ENCODE measurements at regions not wholly inside any gene's neighbourhood (a gene's known extent, or its start where the extent isn't known, plus 50 kb on each side); places are given as distances from the start of the nearest gene placed in this dataset.

DNA sequence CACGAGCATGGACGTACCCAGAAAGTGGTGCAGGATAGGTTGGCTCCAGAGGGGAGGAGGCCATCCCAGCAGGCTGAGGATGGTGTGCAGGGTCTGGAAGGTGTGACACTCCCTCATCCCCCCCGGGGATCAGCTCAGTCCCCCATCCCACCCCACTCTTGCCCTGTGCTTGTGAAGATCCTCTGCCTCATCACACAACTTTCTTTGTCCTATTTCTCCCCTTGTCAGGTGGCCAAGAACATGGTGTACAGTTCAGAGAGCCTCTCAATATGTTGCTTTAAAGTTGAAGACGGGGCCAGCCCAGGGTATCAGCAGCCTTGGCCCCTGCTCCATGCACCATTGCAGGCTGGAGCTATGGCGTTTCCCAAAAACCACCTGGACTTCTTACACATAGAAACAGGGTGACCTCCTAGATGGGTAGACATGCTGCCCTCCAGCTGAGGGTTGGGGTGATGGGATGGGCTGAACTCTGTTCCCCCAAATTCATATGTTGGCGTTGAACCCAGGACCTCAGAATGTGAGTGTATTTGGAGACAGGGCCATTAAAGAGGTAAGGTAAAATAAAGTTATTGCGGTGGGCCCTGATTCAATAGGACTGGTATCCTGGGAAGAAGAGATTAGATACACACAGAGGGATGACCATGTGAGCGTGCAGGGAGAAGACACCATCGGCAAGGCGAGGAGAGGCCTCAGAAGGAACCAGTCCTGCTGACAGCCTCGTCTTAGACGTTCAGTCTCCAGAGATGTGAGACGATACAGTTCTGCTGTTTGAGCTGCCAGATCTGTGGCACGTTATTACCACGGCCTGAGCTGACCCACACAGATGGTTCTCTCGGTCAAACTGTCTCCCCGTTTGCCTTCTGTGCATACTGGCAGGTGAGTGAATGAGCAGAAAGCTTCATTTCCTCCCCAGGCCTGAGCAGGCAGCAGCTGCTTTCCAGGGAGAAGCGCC lies 272.5 kb downstream of the GADD45G start:
- DNase-seq, result peak; percentile 13
- no peak overlapping the region for H3K4me3 Mint-ChIP-seq
- ATAC-seq (ENCODE audit: low read depth), result no peak
- TF ChIP-seq, protein P1, sequence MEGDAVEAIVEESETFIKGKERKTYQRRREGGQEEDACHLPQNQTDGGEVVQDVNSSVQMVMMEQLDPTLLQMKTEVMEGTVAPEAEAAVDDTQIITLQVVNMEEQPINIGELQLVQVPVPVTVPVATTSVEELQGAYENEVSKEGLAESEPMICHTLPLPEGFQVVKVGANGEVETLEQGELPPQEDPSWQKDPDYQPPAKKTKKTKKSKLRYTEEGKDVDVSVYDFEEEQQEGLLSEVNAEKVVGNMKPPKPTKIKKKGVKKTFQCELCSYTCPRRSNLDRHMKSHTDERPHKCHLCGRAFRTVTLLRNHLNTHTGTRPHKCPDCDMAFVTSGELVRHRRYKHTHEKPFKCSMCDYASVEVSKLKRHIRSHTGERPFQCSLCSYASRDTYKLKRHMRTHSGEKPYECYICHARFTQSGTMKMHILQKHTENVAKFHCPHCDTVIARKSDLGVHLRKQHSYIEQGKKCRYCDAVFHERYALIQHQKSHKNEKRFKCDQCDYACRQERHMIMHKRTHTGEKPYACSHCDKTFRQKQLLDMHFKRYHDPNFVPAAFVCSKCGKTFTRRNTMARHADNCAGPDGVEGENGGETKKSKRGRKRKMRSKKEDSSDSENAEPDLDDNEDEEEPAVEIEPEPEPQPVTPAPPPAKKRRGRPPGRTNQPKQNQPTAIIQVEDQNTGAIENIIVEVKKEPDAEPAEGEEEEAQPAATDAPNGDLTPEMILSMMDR (IDR thresholded peaks at IDR 0.05), result no peak
- no peaks in the 10 kb centered on the region for H3K27me3 Mint-ChIP-seq
- H3K27ac Mint-ChIP-seq, result no peak overlapping the region
- H3K9me3 Mint-ChIP-seq, result no peaks in the 10 kb centered on the region
- intact Hi-C loops (cut with micrococcal nuclease), result no loop called here
- ChIA-PET CTCF (no interaction called here), POLR2A (no interaction called here)
- no peaks in the 10 kb centered on the region for H3K4me1 Mint-ChIP-seq
- H3K36me3 Mint-ChIP-seq (ENCODE audit: low read depth), result no peaks in the 10 kb centered on the region

GRCh38 chr9:89878003-89878411 lies 273.2 kb downstream of the GADD45G start:
- DNase-seq, result peak; percentile 9
- ChIA-PET CTCF (no interaction called here), POLR2A (no interaction called here)
- intact Hi-C loops (cut with micrococcal nuclease), result no loop called here
- no peaks in the 10 kb centered on the region for H3K36me3 Mint-ChIP-seq (ENCODE audit: low read depth)
- no peak overlapping the region for H3K4me3 Mint-ChIP-seq
- H3K4me1 Mint-ChIP-seq, result no peaks in the 10 kb centered on the region
- H3K9me3 Mint-ChIP-seq, result no peaks in the 10 kb centered on the region
- no peaks in the 10 kb centered on the region for H3K27me3 Mint-ChIP-seq
- TF ChIP-seq, protein P1 (IDR thresholded peaks at IDR 0.05), result no peak
- no peak overlapping the region for H3K27ac Mint-ChIP-seq
- no peak for ATAC-seq (ENCODE audit: low read depth)

GRCh38 chr9:89878687-89879086 lies 273.9 kb downstream of the GADD45G start:
- ChIA-PET POLR2A (no interaction called here), CTCF (interaction anchor here (1.2 kb wide), 1 partner anchor 276 kb away, joined by 3 read pairs; no protein-coding TSS in a partner anchor)
- no peak overlapping the region for H3K27ac Mint-ChIP-seq

DNA sequence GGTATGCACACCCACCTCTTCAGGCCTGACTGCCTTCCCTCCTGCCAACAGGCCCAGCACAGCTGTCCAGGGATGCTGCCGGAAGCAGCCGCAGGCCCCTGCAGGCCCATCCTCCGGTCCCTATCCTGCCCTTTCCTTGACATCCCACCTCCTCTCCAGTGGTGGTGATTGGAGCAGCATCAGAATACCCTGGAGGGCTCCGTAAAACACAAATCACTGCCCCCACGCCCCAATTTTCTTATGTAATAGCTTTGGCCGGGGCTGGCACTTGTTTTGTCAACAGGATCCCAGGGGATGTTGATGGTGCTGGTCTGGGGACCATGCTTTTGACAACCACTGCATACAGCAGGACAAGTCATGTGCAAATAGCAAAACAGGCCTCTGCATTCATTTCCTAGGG lies 274.5 kb downstream of the GADD45G start:
- POLR2A ChIA-PET, result no interaction called here
- Mint-ChIP-seq H3K27ac (no peak overlapping the region), H3K27me3 (no peaks in the 10 kb centered on the region)

More at GRCh38 chr9:89878687-89879086, 273.9 kb downstream of the GADD45G start:
- no peak overlapping the region for H3K4me3 Mint-ChIP-seq
- H3K9me3 Mint-ChIP-seq, result no peaks in the 10 kb centered on the region
- H3K36me3 Mint-ChIP-seq (ENCODE audit: low read depth), result no peaks in the 10 kb centered on the region
- intact Hi-C loops (cut with micrococcal nuclease), result no loop called here
- H3K27me3 Mint-ChIP-seq, result no peaks in the 10 kb centered on the region
- DNase-seq (peak; percentile 11), ATAC-seq (ENCODE audit: low read depth) (no peak)
- H3K4me1 Mint-ChIP-seq, result no peaks in the 10 kb centered on the region
- TF ChIP-seq, protein P1 (IDR thresholded peaks at IDR 0.05), result no peak

DNA sequence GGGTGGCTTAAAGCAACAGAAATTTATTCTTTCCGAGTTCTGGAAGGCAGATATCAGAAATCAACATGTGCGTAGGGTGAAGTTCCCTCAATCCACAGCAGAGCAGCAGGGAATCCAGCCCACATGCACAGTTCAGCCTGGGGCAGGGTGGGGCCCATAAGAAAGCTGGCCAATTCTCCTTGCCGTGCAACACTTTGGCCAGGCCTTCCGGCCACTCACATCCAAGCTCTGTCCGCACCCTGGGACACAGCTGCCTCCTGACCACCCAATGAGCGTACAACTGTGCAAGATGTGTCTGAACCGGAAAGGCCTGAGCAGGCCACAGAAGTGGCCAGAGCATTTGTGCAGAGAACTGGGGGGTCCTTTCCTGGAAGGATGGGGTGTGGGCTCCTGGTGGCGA lies 274.9 kb downstream of the GADD45G start:
- intact Hi-C loops (cut with micrococcal nuclease), result no loop called here
- DNase-seq (peak; percentile 9), ATAC-seq (ENCODE audit: low read depth) (no peak)
- ChIA-PET POLR2A (no interaction called here), CTCF (interaction anchor here (1.2 kb wide), 1 partner anchor 277 kb away, joined by 3 read pairs; no protein-coding TSS in a partner anchor)
- H3K27me3 Mint-ChIP-seq, result no peaks in the 10 kb centered on the region
- TF ChIP-seq, protein P1 (IDR thresholded peaks at IDR 0.05), result no peak
- no peaks in the 10 kb centered on the region for H3K4me1 Mint-ChIP-seq
- no peaks in the 10 kb centered on the region for H3K36me3 Mint-ChIP-seq (ENCODE audit: low read depth)
- no peak overlapping the region for H3K27ac Mint-ChIP-seq
- H3K4me3 Mint-ChIP-seq, result no peak overlapping the region
- H3K9me3 Mint-ChIP-seq, result no peaks in the 10 kb centered on the region

More for the DNA sequence above, 274.5 kb downstream of the GADD45G start:
- Mint-ChIP-seq H3K4me1 (no peaks in the 10 kb centered on the region), H3K9me3 (no peaks in the 10 kb centered on the region), H3K4me3 (no peak overlapping the region), H3K36me3 (ENCODE audit: low read depth) (no peaks in the 10 kb centered on the region)
- intact Hi-C loops (cut with micrococcal nuclease), result no loop called here
- DNase-seq, result peak; percentile 12
- CTCF ChIA-PET, result interaction anchor here (1.2 kb wide), 1 partner anchor 277 kb away, joined by 3 read pairs; no protein-coding TSS in a partner anchor
- no peak for ATAC-seq (ENCODE audit: low read depth)
- TF ChIP-seq, protein P1 (IDR thresholded peaks at IDR 0.05), result no peak

Data from activated B cell treated with CpG ODN at 0.5 μM for 24 hours (primary cell).